Astrocyte (in vitro differentiated cells and primary cell): ENCODE measurements at regions not wholly inside any gene's neighbourhood (a gene's known extent, or its start where the extent isn't known, plus 50 kb on each side); places are given as distances from the start of the nearest gene placed in this dataset.

ENCODE experiments used
- EZH2 ChIP-seq: IDR thresholded peaks from 2 replicates; pipeline ENCODE4 v1.6.1; 2012; ENCODE audit warnings: mild to moderate bottlenecking, low read length, inconsistent platforms; ENCODE audit not compliant: insufficient read depth
- TF ChIP-seq, protein P1 (sequence below): IDR thresholded peaks from 2 replicates; pipeline ENCODE4 v1.5.1; 2011; ENCODE audit warnings: low read depth, mild to moderate bottlenecking, inconsistent platforms, low read length, moderate library complexity; ENCODE audit not compliant: insufficient read depth

DNA sequence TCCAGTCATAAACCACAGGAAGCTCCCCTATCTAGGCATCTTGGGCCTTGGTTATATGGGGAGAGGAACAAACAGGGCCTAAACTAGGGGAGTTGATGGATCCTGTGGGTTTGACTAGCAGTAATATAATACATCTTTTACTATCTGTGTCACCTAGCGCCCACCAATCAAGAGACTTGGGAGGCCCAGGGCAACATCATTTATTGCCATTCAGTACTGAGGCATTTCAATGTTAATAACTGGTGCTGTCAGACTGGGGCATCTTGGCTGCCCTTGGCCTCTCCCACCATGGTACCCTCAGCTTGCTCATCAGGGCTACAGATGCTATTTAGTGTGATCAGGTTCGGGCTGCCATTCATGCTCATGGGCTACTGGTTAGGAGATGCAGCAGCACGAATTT lies 320.7 kb downstream of the MYCN start:
- no peak for TF ChIP-seq EZH2
- TF ChIP-seq, protein P1, sequence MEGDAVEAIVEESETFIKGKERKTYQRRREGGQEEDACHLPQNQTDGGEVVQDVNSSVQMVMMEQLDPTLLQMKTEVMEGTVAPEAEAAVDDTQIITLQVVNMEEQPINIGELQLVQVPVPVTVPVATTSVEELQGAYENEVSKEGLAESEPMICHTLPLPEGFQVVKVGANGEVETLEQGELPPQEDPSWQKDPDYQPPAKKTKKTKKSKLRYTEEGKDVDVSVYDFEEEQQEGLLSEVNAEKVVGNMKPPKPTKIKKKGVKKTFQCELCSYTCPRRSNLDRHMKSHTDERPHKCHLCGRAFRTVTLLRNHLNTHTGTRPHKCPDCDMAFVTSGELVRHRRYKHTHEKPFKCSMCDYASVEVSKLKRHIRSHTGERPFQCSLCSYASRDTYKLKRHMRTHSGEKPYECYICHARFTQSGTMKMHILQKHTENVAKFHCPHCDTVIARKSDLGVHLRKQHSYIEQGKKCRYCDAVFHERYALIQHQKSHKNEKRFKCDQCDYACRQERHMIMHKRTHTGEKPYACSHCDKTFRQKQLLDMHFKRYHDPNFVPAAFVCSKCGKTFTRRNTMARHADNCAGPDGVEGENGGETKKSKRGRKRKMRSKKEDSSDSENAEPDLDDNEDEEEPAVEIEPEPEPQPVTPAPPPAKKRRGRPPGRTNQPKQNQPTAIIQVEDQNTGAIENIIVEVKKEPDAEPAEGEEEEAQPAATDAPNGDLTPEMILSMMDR = no peak
